Tibial nerve (tissue), 4 donors: ENCODE measurements at regions not wholly inside any gene's neighbourhood (a gene's known extent, or its start where the extent isn't known, plus 50 kb on each side); places are given as distances from the start of the nearest gene placed in this dataset.

ENCODE experiments used
- EP300 ChIP-seq, 2 donors: sonication (generic); formaldehyde crosslinking; IDR thresholded peaks; one replicate each; pipeline ENCODE4 v1.6.1; 2017; ENCODE audit warnings: antibody characterized with exemption in 2 of 2, mild to moderate bottlenecking in 1 of 2
- TF ChIP-seq, protein P1 (sequence below), 5 experiments: fragments of 200-600 bp in 3 of 5; fragments of 450-650 bp in 2 of 5; sonication (generic) in 3 of 5; IDR thresholded peaks; one replicate each; pipeline ENCODE4 v1.5.1; 2016 to 2019; ENCODE audit warnings: antibody characterized with exemption in 5 of 5, mild to moderate bottlenecking in 3 of 5, moderate library complexity in 2 of 5

DNA sequence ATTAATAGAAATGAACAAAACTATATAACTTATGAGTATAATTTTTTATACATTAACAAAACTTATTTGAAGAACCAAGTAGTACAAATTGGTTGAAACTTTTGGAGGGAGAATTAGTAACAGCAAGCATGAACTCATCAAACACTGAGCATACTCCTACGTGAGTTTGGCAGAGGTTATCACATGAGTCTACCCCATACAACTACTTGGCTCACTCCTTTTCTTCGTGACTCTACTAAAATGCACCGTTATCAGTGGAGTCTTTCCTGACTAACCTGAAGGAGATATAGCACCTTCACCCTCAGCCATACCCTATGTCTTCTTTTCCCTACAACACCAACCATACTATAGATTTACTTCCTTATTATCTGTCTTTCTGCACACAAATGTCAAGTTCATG is 794.2 kb downstream of the TFAP2A start:
- TF ChIP-seq, protein P1, sequence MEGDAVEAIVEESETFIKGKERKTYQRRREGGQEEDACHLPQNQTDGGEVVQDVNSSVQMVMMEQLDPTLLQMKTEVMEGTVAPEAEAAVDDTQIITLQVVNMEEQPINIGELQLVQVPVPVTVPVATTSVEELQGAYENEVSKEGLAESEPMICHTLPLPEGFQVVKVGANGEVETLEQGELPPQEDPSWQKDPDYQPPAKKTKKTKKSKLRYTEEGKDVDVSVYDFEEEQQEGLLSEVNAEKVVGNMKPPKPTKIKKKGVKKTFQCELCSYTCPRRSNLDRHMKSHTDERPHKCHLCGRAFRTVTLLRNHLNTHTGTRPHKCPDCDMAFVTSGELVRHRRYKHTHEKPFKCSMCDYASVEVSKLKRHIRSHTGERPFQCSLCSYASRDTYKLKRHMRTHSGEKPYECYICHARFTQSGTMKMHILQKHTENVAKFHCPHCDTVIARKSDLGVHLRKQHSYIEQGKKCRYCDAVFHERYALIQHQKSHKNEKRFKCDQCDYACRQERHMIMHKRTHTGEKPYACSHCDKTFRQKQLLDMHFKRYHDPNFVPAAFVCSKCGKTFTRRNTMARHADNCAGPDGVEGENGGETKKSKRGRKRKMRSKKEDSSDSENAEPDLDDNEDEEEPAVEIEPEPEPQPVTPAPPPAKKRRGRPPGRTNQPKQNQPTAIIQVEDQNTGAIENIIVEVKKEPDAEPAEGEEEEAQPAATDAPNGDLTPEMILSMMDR (IDR thresholded peaks at IDR 0.05) = no peak
- TF ChIP-seq EP300 (IDR thresholded peaks at IDR 0.05) = no peak
